Omental fat pad (tissue), 3 donors: ENCODE measurements at regions not wholly inside any gene's neighbourhood (a gene's known extent, or its start where the extent isn't known, plus 50 kb on each side); places are given as distances from the start of the nearest gene placed in this dataset.

ENCODE experiments used
- ATAC-seq: fragments of 150-250 bp; one replicate; pipeline ENCODE4 v1.9.1; 2016; ENCODE audit warnings: mild to moderate bottlenecking, moderate library complexity; ENCODE audit not compliant: low FRiP score
- DNase-seq: peaks from one replicate; pipeline ENCODE4 v3.0.0-alpha.2; 2019; ENCODE audit warnings: low spot score
- CTCF ChIP-seq, 3 donors: fragments of 450-650 bp; IDR thresholded peaks; one replicate each; pipeline ENCODE4 v1.5.1; 2016 to 2017; ENCODE audit warnings: antibody characterized with exemption in 3 of 3, mild to moderate bottlenecking in 3 of 3, moderate library complexity in 2 of 3

- TF ChIP-seq CTCF (IDR thresholded peaks at IDR 0.05): no peak
- ATAC-seq (no peak), DNase-seq (no peak)
Observed at GRCh38 chr20:7716286-7716972, 223.8 kb downstream of the HAO1 start.

GRCh38 chr20:7722564-7722963, 217.7 kb downstream of the HAO1 start:
- ATAC-seq (no peak), DNase-seq (no peak)
- no peak for TF ChIP-seq CTCF (IDR thresholded peaks at IDR 0.05)

- no peak for ATAC-seq
- no peak for DNase-seq
- no peak for TF ChIP-seq CTCF (IDR thresholded peaks at IDR 0.05)
Observed at GRCh38 chr20:7723284-7723683, 217.0 kb downstream of the HAO1 start.

- TF ChIP-seq CTCF (IDR thresholded peaks at IDR 0.05): no peak
- no peak for DNase-seq
- no peak for ATAC-seq
Observed at GRCh38 chr20:7728338-7728737, 211.9 kb downstream of the HAO1 start.

GRCh38 chr20:7734216-7734615, 206.0 kb downstream of the HAO1 start:
- no peak for DNase-seq
- no peak for TF ChIP-seq CTCF (IDR thresholded peaks at IDR 0.05)
- ATAC-seq: no peak

- ATAC-seq (no peak), DNase-seq (no peak)
- no peak for TF ChIP-seq CTCF (IDR thresholded peaks at IDR 0.05)
Observed at GRCh38 chr20:7736336-7736735, 203.9 kb downstream of the HAO1 start.

- TF ChIP-seq CTCF (IDR thresholded peaks at IDR 0.05): no peak
- ATAC-seq (no peak), DNase-seq (no peak)
Observed at GRCh38 chr20:7741866-7742265, 198.4 kb downstream of the HAO1 start.
